Colon (tissue), 2 donors: ENCODE measurements at regions not wholly inside any gene's neighbourhood (a gene's known extent, or its start where the extent isn't known, plus 50 kb on each side); places are given as distances from the start of the nearest gene placed in this dataset.
A peak's percentile ranks its signal among the peaks of the same experiment; 100 is the strongest.
"Not testable (repeated sequence)": the region's sequence is repeated elsewhere in the genome, so short reads cannot be mapped to it uniquely, and the experiment has no call there.

Experiments used
- FAIRE-seq: peaks from 2 replicates; lab custom pipeline; 2012; peaks lifted over from hg19 to GRCh38; lab: Jason Lieb, UNC
- donor health status: control.
- donor health status: control.

GRCh38 chr4:112946127-112946526 lies 103.3 kb upstream of the ANK2 start:
- no peak for FAIRE-seq

DNA sequence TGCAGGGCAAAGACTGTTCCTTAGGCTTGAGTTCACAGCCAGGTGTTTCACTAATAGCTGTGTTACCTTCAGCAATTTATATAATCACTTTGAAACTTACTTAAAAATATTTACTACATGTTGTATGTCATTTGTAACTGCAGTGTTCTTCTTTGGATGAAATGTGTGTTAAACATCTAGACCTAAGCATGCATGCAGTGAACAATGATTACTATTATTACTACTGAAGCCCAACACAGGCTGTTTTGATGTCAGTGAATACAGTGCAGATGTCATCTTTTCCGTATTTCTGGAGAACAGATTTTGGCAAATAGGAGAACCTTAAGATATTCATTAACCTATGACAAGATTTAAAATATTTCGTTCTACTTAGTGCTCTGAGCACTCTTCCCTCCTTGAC lies 101.8 kb upstream of the ANK2 start:
- no peak for FAIRE-seq

GRCh38 chr4:112951362-112952312 lies 97.8 kb upstream of the ANK2 start:
- peak; percentile 77 for FAIRE-seq

- FAIRE-seq: no peak
Measured at GRCh38 chr4:112952313-112952700, 97.1 kb upstream of the ANK2 start.

DNA sequence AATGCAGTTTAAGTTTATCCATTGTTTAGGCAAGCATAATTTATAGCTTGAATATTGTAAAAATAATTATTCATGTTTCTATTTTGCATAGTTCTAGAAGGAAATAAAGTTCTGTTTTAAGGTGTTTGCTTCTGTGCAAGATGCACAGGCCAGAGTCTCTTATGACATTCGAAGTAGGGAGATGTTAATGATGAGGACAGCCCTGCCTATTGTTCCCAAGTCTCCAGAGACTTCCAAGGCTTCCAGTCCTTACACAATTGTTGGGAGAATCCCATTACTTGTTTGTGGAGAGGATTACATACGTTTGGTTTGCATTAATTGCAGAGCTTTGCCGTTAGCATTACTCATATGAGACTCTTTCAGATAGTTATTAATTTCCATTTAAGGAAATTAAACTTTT lies 96.2 kb upstream of the ANK2 start:
- FAIRE-seq: no peak

GRCh38 chr4:112954286-112954685 lies 95.2 kb upstream of the ANK2 start:
- no peak for FAIRE-seq

DNA sequence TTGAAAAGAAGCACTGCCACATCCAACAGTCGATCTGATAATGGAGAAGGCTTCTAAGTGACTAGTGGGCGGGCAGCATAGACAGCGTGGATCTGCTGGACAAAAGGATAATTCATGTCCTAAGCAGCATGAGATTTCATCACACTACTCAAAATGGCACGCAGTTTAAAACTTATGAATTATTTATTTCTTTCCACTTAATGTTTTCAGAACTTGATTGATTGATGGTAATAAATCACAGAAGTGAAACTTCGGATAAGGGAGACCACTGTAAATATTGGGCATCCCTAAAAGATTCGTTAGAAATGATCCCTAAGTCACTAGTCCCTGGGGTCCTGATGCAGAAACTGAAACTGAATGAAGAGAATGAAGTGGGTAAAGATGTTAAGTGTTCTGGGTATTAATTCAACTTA lies 93.0 kb upstream of the ANK2 start:
- no peak for FAIRE-seq

DNA sequence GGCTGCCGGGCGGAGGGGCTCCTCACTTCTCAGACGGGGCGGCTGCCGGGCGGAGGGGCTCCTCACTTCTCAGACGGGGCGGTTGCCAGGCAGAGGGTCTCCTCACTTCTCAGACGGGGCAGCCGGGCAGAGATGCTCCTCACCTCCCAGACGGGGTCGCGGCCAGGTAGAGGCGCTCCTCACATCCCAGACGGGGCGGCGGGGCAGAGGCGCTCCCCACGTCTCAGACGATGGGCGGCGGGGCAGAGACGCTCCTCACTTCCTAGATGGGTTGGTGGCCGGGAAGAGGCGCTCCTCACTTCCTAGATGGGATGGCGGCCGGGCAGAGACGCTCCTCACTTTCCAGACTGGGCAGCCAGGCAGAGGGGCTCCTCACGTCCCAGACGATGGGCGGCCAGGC lies 91.7 kb upstream of the ANK2 start:
- not testable (repeated sequence) for FAIRE-seq

GRCh38 chr4:112966701-112967488 lies 82.6 kb upstream of the ANK2 start:
- FAIRE-seq: no peak

GRCh38 chr4:112968451-112969159 lies 80.8 kb upstream of the ANK2 start:
- no peak for FAIRE-seq

DNA sequence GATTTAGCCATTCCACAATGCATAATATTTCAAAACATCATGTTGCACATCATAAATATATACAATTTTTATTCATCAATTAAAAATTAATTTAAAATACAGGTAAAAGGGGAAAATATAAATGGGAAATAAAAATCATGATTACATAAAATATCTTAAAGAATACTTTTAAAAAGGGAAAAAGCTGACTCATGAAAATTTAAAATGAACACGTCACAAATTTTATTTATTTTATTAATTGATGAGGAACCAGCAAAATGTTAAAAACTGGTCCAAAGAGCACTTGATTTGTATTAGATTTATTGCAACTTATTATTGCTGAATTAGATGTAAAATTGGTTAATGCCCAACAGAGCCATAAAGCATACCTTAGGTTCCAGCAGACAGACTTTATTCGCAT lies 78.5 kb upstream of the ANK2 start:
- no peak for FAIRE-seq

DNA sequence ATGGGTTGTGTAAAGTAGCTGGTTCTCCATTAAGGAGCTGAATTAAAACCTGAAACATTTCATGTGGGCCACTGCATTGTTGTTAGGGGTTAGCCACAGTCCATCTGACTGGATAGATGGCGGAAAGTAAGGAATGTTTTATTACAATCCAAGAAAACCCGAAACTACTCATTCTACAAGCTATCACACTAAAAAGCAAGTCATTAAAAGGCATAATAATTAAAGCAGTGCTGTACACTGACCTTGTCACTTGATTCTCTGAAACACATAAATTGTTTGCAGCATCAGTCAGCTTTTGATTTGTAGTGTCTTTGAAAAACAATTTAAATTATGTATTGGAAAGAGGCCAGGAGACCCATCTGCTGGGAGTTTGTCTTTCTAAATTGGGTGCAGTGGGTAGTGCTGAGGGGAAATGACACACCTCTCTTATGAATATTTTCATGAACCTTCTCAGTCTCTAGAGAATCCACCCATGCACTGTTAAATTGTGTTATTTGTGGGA lies 75.7 kb upstream of the ANK2 start:
- no peak for FAIRE-seq

- no peak for FAIRE-seq
Measured at GRCh38 chr4:112975567-112976355, 73.7 kb upstream of the ANK2 start.

GRCh38 chr4:112978691-112979472 lies 70.6 kb upstream of the ANK2 start:
- no peak for FAIRE-seq

GRCh38 chr4:112979881-112980421 lies 69.5 kb upstream of the ANK2 start:
- no peak for FAIRE-seq

DNA sequence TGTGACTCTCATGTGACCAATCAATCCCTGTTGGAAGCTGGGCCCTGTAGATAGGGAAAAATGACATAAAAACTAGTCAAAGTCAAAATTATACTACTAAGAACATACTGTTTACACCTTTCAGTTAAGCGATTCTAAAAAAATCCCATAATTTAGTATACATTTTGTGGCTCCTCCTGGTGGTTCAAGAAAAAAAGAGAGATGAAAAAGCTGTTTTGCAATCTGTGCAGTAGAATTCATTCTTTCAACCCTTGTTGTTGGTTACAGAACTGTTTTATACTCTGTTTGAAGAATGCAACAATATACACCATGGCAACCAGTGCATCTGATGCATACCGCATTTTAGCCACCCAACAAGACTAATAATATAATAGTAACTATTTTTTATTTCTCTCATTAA lies 66.8 kb upstream of the ANK2 start:
- no peak for FAIRE-seq

DNA sequence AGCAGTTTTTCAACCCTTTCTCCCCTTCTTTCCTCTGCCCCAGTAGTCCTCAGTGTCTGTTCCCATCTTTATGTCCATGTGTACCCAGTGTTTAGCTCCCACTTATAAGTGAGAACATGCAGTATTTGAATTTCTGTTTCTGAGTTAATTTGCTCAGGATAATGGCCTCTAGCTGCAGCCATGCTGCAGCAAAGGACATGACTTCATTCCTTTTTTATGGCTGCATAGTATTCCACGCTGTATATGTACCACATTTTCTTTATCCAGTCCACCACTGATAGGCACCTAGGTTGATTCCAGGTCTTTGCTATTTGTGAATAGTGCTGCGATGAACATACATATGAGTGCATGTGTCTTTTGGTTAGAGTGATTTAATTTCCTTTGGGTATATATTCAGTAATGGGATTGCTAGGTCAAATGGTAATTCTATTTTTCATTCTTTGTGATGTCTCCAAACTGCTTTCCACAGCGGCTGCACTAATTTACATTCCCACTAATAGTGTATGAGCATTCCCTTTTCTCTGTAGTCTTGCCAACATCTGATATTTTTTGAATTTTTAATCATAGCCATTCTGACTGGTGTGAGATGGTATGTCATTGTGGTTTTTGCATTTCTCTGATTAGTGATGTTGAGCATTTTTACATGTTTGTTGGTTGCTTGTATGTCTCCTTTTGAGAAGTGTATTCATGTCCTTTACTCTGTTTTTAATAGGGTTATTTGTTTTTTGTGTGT lies 54.6 kb upstream of the ANK2 start:
- no peak for FAIRE-seq
